OCI-LY1 (cell line): ENCODE measurements at regions not wholly inside any gene's neighbourhood (a gene's known extent, or its start where the extent isn't known, plus 50 kb on each side); places are given as distances from the start of the nearest gene placed in this dataset.

ENCODE experiments used
- H2AFZ ChIP-seq: fragments of 200-600 bp; sonication (generic), shearing (Covaris generic); 2 replicates; pipeline ENCODE4 v1.6.0; 2014; ENCODE audit warnings: antibody characterized with exemption, mild to moderate bottlenecking, low read length
- H3F3A ChIP-seq: fragments of 200-600 bp; sonication (generic), shearing (Covaris generic); 2 replicates; pipeline ENCODE4 v1.6.0; 2014; ENCODE audit warnings: mild to moderate bottlenecking, antibody characterized with exemption, low read length, moderate library complexity; ENCODE audit not compliant: insufficient read depth
- H3K27ac ChIP-seq: fragments of 200-600 bp; sonication (generic); 2 replicates; pipeline ENCODE4 v1.5.1; 2014; ENCODE audit warnings: low read length, mixed run types, mild to moderate bottlenecking, low read depth; ENCODE audit not compliant: poor library complexity, severe bottlenecking
- H3K27me3 ChIP-seq: fragments of 200-600 bp; sonication (generic); 2 replicates; pipeline ENCODE4 v1.6.0; 2014; ENCODE audit warnings: antibody characterized with exemption, mild to moderate bottlenecking, low read length, moderate library complexity; ENCODE audit not compliant: insufficient read depth
- H3K36me3 ChIP-seq: fragments of 200-600 bp; sonication (generic); 2 replicates; pipeline ENCODE4 v1.6.1; 2014; ENCODE audit warnings: mild to moderate bottlenecking, antibody characterized with exemption, low read length, moderate library complexity, mixed read lengths; ENCODE audit not compliant: insufficient read depth
- H3K4me1 ChIP-seq: fragments of 200-600 bp; sonication (generic); 2 replicates; pipeline ENCODE4 v1.5.1; 2014; ENCODE audit warnings: mild to moderate bottlenecking, low read length, moderate library complexity; ENCODE audit not compliant: insufficient read depth, severe bottlenecking
- H3K4me2 ChIP-seq: fragments of 200-600 bp; sonication (generic), shearing (Covaris generic); 2 replicates; pipeline ENCODE4 v1.6.1; 2014; ENCODE audit warnings: low read length
- H3K4me3 ChIP-seq: fragments of 200-600 bp; sonication (generic); 2 replicates; pipeline ENCODE4 v1.5.1; 2014; ENCODE audit warnings: low read length, low read depth, mild to moderate bottlenecking, mixed read lengths; ENCODE audit not compliant: poor library complexity, severe bottlenecking
- H3K79me2 ChIP-seq: fragments of 200-600 bp; shearing (Covaris generic); 2 replicates; pipeline ENCODE4 v1.6.1; 2016; ENCODE audit warnings: mixed run types, low read length, mixed read lengths; ENCODE audit not compliant: insufficient read depth
- H3K9ac ChIP-seq: fragments of 200-600 bp; sonication (generic), shearing (Covaris generic); 2 replicates; pipeline ENCODE4 v1.6.1; 2014; ENCODE audit warnings: mild to moderate bottlenecking, low read length, mixed read lengths
- H3K9me2 ChIP-seq: fragments of 200-600 bp; sonication (generic), shearing (Covaris generic); 2 replicates; pipeline ENCODE4 v1.6.1; 2014; ENCODE audit warnings: low read depth, mild to moderate bottlenecking, low read length, mixed read lengths
- H3K9me3 ChIP-seq: fragments of 200-600 bp; shearing (Covaris generic); 2 replicates; pipeline ENCODE4 v1.6.1; 2014; ENCODE audit warnings: low read length, mixed read lengths
- H4K20me1 ChIP-seq: fragments of 200-600 bp; sonication (generic), shearing (Covaris generic); 2 replicates; pipeline ENCODE4 v1.6.0; 2016; ENCODE audit warnings: mild to moderate bottlenecking, low read length; ENCODE audit not compliant: insufficient read depth
- CTCF ChIP-seq: fragments of 200-600 bp; sonication (generic), shearing (Covaris generic); IDR thresholded peaks from 2 replicates; pipeline ENCODE4 v1.5.1; 2017; ENCODE audit warnings: mild to moderate bottlenecking, antibody characterized with exemption, low read length, moderate library complexity, mixed read lengths
- EZH2 ChIP-seq: fragments of 200-600 bp; sonication (generic), shearing (Covaris generic); IDR thresholded peaks from 2 replicates; pipeline ENCODE4 v1.8.0; 2017; ENCODE audit warnings: borderline replicate concordance, mixed run types, mild to moderate bottlenecking, antibody characterized with exemption, low read length, moderate library complexity, mixed read lengths

GRCh38 chr5:13627673-13628454 is 316.6 kb downstream of the DNAH5 start:
- no peak for TF ChIP-seq EZH2
- no peak for TF ChIP-seq CTCF
- H3F3A ChIP-seq = no peaks in the 10 kb centered on the region
- no peaks in the 10 kb centered on the region for H3K9me3 ChIP-seq
- no peak overlapping the region for H3K9ac ChIP-seq
- no peaks in the 10 kb centered on the region for H3K79me2 ChIP-seq
- H2AFZ ChIP-seq = no peak overlapping the region
- no peaks in the 10 kb centered on the region for H3K36me3 ChIP-seq
- H3K4me2 ChIP-seq = no peak overlapping the region
- H3K27ac ChIP-seq = no peak overlapping the region
- no peaks in the 10 kb centered on the region for H3K27me3 ChIP-seq
- no peaks in the 10 kb centered on the region for H3K4me1 ChIP-seq
- H4K20me1 ChIP-seq = no peaks in the 10 kb centered on the region
- no peaks in the 10 kb centered on the region for H3K9me2 ChIP-seq
- H3K4me3 ChIP-seq = no peak overlapping the region

- Histone ChIP-seq H3K9me2 (no peaks in the 10 kb centered on the region), H3K27ac (no peak overlapping the region), H3K27me3 (no peaks in the 10 kb centered on the region), H3K4me3 (no peak overlapping the region), H3K4me1 (no peaks in the 10 kb centered on the region), H3K4me2 (no peak overlapping the region), H4K20me1 (no peaks in the 10 kb centered on the region), H3K36me3 (no peaks in the 10 kb centered on the region), H3K9me3 (no peaks in the 10 kb centered on the region), H2AFZ (no peak overlapping the region), H3K79me2 (no peaks in the 10 kb centered on the region), H3F3A (no peaks in the 10 kb centered on the region), H3K9ac (no peak overlapping the region)
- TF ChIP-seq EZH2 (no peak), CTCF (no peak)
These were observed 318.8 kb downstream of the DNAH5 start for GRCh38 chr5:13625616-13626198.

- Histone ChIP-seq H3K79me2 (no peaks in the 10 kb centered on the region), H3K4me3 (no peak overlapping the region), H4K20me1 (no peaks in the 10 kb centered on the region), H2AFZ (no peak overlapping the region), H3K9me2 (no peaks in the 10 kb centered on the region), H3K9me3 (no peaks in the 10 kb centered on the region), H3K36me3 (no peaks in the 10 kb centered on the region), H3K9ac (no peak overlapping the region), H3K27me3 (no peaks in the 10 kb centered on the region), H3K27ac (no peak overlapping the region), H3K4me2 (no peak overlapping the region), H3K4me1 (no peaks in the 10 kb centered on the region), H3F3A (no peaks in the 10 kb centered on the region)
- TF ChIP-seq CTCF = no peak
- TF ChIP-seq EZH2 = no peak
These were observed 320.0 kb downstream of the DNAH5 start for GRCh38 chr5:13624283-13625074.
